ENCODE measurements at regions not wholly inside any gene's neighbourhood (a gene's known extent, or its start where the extent isn't known, plus 50 kb on each side); places are given as distances from the start of the nearest gene placed in this dataset.

DNA sequence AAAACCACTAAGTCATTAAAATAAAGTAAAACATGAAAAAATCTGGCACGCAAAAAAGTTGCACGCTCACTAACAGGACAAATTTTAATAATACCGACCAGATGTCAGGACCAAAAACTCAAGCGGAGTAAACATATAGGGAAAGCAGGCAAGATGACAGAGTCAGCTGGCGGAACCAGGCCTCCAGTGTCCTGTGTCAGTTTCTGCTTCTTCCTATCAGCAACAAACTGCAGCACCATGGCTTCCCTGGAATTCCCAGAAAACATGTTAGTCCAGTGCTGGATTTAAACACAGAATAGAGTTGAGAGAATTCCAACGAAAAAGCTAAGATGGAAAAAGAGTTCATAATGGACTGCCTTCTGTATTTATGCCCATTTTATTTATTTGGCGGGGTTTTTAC lies 169.1 kb upstream of the ARHGEF26 start:
- Histone ChIP-seq H3K9me2 (ENCODE audit: insufficient read depth) (no peaks in the 10 kb centered on the region), H3K4me3 (replicated peaks in 1 of 2; ENCODE audit: low read depth in 1 of 2, low read length in 2 of 2) (no peak overlapping the region), H2AFZ (ENCODE audit: low read depth, low read length, poor library complexity, severe bottlenecking) (no peak overlapping the region), H3K27ac (ENCODE audit: low read depth, low read length) (no peak overlapping the region), H3K79me2 (ENCODE audit: insufficient read depth, low read length) (no peaks in the 10 kb centered on the region), H3K9ac (ENCODE audit: low read length) (no peak overlapping the region), H3K27me3 (ENCODE audit: insufficient read depth, low read length) (no peaks in the 10 kb centered on the region), H4K20me1 (ENCODE audit: insufficient read depth) (no peaks in the 10 kb centered on the region), H3K9me3 (ENCODE audit: control insufficient read depth in 1 of 2, insufficient read depth in 1 of 2, low read depth in 1 of 2, low read length in 2 of 2) (no peaks in the 10 kb centered on the region), H3K36me3 (ENCODE audit: control insufficient read depth in 1 of 2, insufficient read depth in 2 of 2, low read length in 2 of 2) (no peaks in the 10 kb centered on the region), H3K4me1 (ENCODE audit: control insufficient read depth in 1 of 2, insufficient read depth in 2 of 2, low read length in 2 of 2) (no peaks in the 10 kb centered on the region), H3K4me2 (ENCODE audit: low read length) (no peak overlapping the region)
- no peak for DNase-seq (ENCODE audit: low read depth, low spot score)
- no TSS peak for BruUV-seq (replicated peaks)
- RAD21 ChIA-PET (ENCODE audit: low non-redundant PET in 1 of 2, low total read pairs in 2 of 2, uncharacterized antibody in 2 of 2, unreplicated experiment in 2 of 2): no interaction called here
- CTCF ChIA-PET: interaction anchor here (1.3 kb wide), 1 partner anchor 19 kb away, joined by 3 read pairs; no protein-coding TSS in a partner anchor
- intact Hi-C loops (cut with micrococcal nuclease): no loop called here
- POLR2A ChIA-PET: no interaction called here
- ATAC-seq: no peak
- TF ChIP-seq SP1 (IDR thresholded peaks at IDR 0.05; ENCODE audit: low read depth) (no peak), RAD21 (IDR thresholded peaks at IDR 0.05; ENCODE audit: low read depth) (no peak), POLR2AphosphoS5 (IDR thresholded peaks at IDR 0.05; ENCODE audit: low read depth, low read length) (no peak), JUND (IDR thresholded peaks at IDR 0.05) (no peak), EGR1 (IDR thresholded peaks at IDR 0.05; ENCODE audit: low read depth) (no peak), EZH2 (IDR thresholded peaks at IDR 0.05) (no peak), CBX3 (IDR thresholded peaks at IDR 0.05; ENCODE audit: low read depth) (no peak), ZNF274 (IDR thresholded peaks at IDR 0.05; ENCODE audit: low read depth, low read length) (no peak), SIN3A (IDR thresholded peaks at IDR 0.05; ENCODE audit: low read depth) (no peak), EZH2phosphoT487 (IDR thresholded peaks at IDR 0.05; ENCODE audit: borderline replicate concordance) (no peak), ZFX (IDR thresholded peaks at IDR 0.05) (no peak), POLR2A (IDR thresholded peaks at IDR 0.05; ENCODE audit: borderline replicate concordance, extremely low read depth, insufficient read depth, insufficient read length) (no peak)
- TF ChIP-seq, protein P1, sequence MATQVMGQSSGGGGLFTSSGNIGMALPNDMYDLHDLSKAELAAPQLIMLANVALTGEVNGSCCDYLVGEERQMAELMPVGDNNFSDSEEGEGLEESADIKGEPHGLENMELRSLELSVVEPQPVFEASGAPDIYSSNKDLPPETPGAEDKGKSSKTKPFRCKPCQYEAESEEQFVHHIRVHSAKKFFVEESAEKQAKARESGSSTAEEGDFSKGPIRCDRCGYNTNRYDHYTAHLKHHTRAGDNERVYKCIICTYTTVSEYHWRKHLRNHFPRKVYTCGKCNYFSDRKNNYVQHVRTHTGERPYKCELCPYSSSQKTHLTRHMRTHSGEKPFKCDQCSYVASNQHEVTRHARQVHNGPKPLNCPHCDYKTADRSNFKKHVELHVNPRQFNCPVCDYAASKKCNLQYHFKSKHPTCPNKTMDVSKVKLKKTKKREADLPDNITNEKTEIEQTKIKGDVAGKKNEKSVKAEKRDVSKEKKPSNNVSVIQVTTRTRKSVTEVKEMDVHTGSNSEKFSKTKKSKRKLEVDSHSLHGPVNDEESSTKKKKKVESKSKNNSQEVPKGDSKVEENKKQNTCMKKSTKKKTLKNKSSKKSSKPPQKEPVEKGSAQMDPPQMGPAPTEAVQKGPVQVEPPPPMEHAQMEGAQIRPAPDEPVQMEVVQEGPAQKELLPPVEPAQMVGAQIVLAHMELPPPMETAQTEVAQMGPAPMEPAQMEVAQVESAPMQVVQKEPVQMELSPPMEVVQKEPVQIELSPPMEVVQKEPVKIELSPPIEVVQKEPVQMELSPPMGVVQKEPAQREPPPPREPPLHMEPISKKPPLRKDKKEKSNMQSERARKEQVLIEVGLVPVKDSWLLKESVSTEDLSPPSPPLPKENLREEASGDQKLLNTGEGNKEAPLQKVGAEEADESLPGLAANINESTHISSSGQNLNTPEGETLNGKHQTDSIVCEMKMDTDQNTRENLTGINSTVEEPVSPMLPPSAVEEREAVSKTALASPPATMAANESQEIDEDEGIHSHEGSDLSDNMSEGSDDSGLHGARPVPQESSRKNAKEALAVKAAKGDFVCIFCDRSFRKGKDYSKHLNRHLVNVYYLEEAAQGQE (IDR thresholded peaks at IDR 0.05; ENCODE audit: low read depth): no peak
- TF ChIP-seq, protein P2, sequence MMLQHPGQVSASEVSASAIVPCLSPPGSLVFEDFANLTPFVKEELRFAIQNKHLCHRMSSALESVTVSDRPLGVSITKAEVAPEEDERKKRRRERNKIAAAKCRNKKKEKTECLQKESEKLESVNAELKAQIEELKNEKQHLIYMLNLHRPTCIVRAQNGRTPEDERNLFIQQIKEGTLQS (IDR thresholded peaks at IDR 0.05): no peak
- TF ChIP-seq, protein P3, sequence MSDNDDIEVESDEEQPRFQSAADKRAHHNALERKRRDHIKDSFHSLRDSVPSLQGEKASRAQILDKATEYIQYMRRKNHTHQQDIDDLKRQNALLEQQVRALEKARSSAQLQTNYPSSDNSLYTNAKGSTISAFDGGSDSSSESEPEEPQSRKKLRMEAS (IDR thresholded peaks at IDR 0.05): no peak
- TF ChIP-seq, protein P4, sequence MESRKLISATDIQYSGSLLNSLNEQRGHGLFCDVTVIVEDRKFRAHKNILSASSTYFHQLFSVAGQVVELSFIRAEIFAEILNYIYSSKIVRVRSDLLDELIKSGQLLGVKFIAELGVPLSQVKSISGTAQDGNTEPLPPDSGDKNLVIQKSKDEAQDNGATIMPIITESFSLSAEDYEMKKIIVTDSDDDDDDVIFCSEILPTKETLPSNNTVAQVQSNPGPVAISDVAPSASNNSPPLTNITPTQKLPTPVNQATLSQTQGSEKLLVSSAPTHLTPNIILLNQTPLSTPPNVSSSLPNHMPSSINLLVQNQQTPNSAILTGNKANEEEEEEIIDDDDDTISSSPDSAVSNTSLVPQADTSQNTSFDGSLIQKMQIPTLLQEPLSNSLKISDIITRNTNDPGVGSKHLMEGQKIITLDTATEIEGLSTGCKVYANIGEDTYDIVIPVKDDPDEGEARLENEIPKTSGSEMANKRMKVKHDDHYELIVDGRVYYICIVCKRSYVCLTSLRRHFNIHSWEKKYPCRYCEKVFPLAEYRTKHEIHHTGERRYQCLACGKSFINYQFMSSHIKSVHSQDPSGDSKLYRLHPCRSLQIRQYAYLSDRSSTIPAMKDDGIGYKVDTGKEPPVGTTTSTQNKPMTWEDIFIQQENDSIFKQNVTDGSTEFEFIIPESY (IDR thresholded peaks at IDR 0.05; ENCODE audit: extremely low read depth, insufficient replicate concordance, low read length): no peak

Measured in HCT116 (cell line).